ENCODE measurements at regions not wholly inside any gene's neighbourhood (a gene's known extent, or its start where the extent isn't known, plus 50 kb on each side); places are given as distances from the start of the nearest gene placed in this dataset.

GRCh38 chr11:10629411-10630002 is 61.0 kb upstream of the LYVE1 start:
- TF ChIP-seq CTCF (IDR thresholded peaks at IDR 0.05; ENCODE audit: low read depth, low read length) (no peak), EZH2phosphoT487 (IDR thresholded peaks at IDR 0.05; ENCODE audit: low read depth) (no peak)

Measured in OCI-LY3 (cell line).